GM12878 (cell line): ENCODE measurements at regions not wholly inside any gene's neighbourhood (a gene's known extent, or its start where the extent isn't known, plus 50 kb on each side); places are given as distances from the start of the nearest gene placed in this dataset.

Experiments
- ASH2L ChIP-seq: fragments of 300-600, 200-600 bp; sonication (generic); IDR thresholded peaks from 2 replicates; pipeline ENCODE4 v1.6.1; 2017; ENCODE audit warnings: low read depth, mild to moderate bottlenecking, borderline replicate concordance
- CTCF ChIP-seq, 3 experiments: IDR thresholded peaks in 2 of 3; conservative IDR thresholded peaks in 1 of 3; 2 replicates each; pipeline ENCODE4 v1.5.1; 2011; ENCODE audit warnings: low read depth in 3 of 3, low read length in 3 of 3, mild to moderate bottlenecking in 3 of 3, control low read depth in 2 of 3, moderate library complexity in 2 of 3, inconsistent platforms in 1 of 3, mixed read lengths in 1 of 3; ENCODE audit not compliant: control insufficient read depth in 2 of 3, insufficient read depth in 1 of 3; ENCODE audit errors: extremely low read depth in 1 of 3
- POLR2A ChIP-seq: IDR thresholded peaks from 2 replicates; pipeline ENCODE4 v1.6.1; 2011; ENCODE audit warnings: low read depth, mild to moderate bottlenecking, low read length
- TCF3 ChIP-seq: IDR thresholded peaks from 2 replicates; pipeline ENCODE4 v1.6.1; 2012; ENCODE audit warnings: low read depth, mild to moderate bottlenecking, low read length, borderline replicate concordance; ENCODE audit not compliant: insufficient read depth

- TF ChIP-seq ASH2L (no peak), TCF3 (no peak), CTCF (IDR thresholded peaks at IDR 0.05 in 2 of 3, conservative IDR thresholded peaks at IDR 0.05 in 1 of 3; ENCODE audit: control insufficient read depth in 2 of 3, extremely low read depth in 1 of 3, insufficient read depth in 1 of 3, low read depth in 3 of 3, low read length in 3 of 3) (no peak), POLR2A (no peak)
Observed at GRCh38 chr9:93387791-93388190, 63.7 kb upstream of the FAM120A start.
